Brain microvascular endothelial cell (primary cell): ENCODE measurements at regions not wholly inside any gene's neighbourhood (a gene's known extent, or its start where the extent isn't known, plus 50 kb on each side); places are given as distances from the start of the nearest gene placed in this dataset.

Experiments used
- DNase-seq: peaks from one replicate; pipeline ENCODE4 v3.0.0-alpha.2; 2020
- H3K27ac ChIP-seq: fragments of 250-450 bp; sonication (Bioruptor Pico); 2 replicates; pipeline ENCODE4 v1.5.1; 2020; ENCODE audit warnings: mild to moderate bottlenecking, moderate library complexity
- H3K27me3 ChIP-seq: fragments of 250-450 bp; sonication (Bioruptor Pico); replicated peaks from 2 replicates; pipeline ENCODE4 v1.5.1; 2020; ENCODE audit warnings: mild to moderate bottlenecking
- H3K36me3 ChIP-seq: fragments of 250-450 bp; sonication (Bioruptor Pico); replicated peaks from 2 replicates; pipeline ENCODE4 v1.5.1; 2020; ENCODE audit warnings: mild to moderate bottlenecking
- H3K4me3 ChIP-seq: 2 replicates; pipeline ENCODE4 v1.5.1; 2011; ENCODE audit warnings: low read depth, mild to moderate bottlenecking, control low read depth, low read length, moderate library complexity
- in situ Hi-C: cut with HindIII; loops from 2 replicates; pipeline ENCODE4 v1.10.0; 2017; ENCODE audit warnings: low sequenced_read_pairs, low pct_ligation_motif_present
- TF ChIP-seq, protein P1 (sequence below): IDR thresholded peaks from 2 replicates; pipeline ENCODE4 v1.5.1; 2011; ENCODE audit warnings: low read depth, mild to moderate bottlenecking, moderate library complexity, low read length, control low read depth, inconsistent platforms; ENCODE audit errors: missing control alignments

DNA sequence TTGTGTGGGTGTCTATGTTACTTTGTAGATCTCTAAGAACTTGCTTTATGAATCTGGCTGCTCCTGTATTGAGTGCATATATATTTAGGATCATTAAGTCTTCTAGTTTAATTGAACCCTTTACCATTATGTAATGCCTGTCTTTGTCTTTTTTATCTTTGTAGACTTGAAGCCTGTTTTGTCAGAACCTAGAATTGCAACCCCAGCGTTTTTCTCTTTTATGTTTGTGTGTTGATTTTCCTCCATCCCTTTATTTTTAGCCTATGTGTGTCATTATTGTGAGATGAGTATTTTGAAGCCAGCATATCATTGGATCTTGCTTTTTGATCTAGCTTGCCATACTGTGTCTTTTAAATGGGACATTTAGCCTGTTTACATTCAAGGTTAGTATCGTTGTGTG lies 573.2 kb downstream of the BRINP3 start:
- H3K27ac ChIP-seq, result no peak overlapping the region
- H3K36me3 ChIP-seq, result no peaks in the 10 kb centered on the region
- no peak for DNase-seq
- TF ChIP-seq, protein P1, sequence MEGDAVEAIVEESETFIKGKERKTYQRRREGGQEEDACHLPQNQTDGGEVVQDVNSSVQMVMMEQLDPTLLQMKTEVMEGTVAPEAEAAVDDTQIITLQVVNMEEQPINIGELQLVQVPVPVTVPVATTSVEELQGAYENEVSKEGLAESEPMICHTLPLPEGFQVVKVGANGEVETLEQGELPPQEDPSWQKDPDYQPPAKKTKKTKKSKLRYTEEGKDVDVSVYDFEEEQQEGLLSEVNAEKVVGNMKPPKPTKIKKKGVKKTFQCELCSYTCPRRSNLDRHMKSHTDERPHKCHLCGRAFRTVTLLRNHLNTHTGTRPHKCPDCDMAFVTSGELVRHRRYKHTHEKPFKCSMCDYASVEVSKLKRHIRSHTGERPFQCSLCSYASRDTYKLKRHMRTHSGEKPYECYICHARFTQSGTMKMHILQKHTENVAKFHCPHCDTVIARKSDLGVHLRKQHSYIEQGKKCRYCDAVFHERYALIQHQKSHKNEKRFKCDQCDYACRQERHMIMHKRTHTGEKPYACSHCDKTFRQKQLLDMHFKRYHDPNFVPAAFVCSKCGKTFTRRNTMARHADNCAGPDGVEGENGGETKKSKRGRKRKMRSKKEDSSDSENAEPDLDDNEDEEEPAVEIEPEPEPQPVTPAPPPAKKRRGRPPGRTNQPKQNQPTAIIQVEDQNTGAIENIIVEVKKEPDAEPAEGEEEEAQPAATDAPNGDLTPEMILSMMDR, result no peak
- no peaks in the 10 kb centered on the region for H3K27me3 ChIP-seq
- in situ Hi-C loops, result no loop called here
- H3K4me3 ChIP-seq, result no peak overlapping the region

- in situ Hi-C loops, result no loop called here
- Histone ChIP-seq H3K27ac (no peak overlapping the region), H3K27me3 (no peaks in the 10 kb centered on the region), H3K4me3 (no peak overlapping the region), H3K36me3 (no peaks in the 10 kb centered on the region)
- TF ChIP-seq, protein P1, result no peak
- no peak for DNase-seq
Measured at GRCh38 chr1:189908113-189908512, 569.6 kb downstream of the BRINP3 start.

DNA sequence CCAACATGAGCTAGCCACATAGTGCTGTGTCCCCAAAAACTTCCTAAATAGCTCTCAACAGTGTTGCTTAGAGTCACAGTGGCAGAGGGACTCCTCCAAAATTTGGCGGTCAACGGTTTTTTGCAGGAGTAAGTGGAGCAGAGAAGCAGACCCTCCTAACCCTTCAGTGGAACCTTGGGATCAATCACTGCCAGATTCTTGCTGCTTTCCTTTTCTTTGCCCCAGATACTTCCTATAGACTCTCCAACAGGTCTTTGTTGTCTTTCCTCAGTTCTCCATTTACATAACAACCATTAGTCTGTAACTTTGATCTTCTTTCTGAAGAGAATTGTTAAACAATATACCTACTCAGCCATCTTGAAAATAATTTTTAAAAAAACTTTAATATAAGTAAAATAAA lies 556.1 kb downstream of the BRINP3 start:
- Histone ChIP-seq H3K27me3 (no peaks in the 10 kb centered on the region), H3K36me3 (no peaks in the 10 kb centered on the region), H3K27ac (no peak overlapping the region), H3K4me3 (no peak overlapping the region)
- DNase-seq, result no peak
- TF ChIP-seq, protein P1, result no peak
- in situ Hi-C loops, result no loop called here

DNA sequence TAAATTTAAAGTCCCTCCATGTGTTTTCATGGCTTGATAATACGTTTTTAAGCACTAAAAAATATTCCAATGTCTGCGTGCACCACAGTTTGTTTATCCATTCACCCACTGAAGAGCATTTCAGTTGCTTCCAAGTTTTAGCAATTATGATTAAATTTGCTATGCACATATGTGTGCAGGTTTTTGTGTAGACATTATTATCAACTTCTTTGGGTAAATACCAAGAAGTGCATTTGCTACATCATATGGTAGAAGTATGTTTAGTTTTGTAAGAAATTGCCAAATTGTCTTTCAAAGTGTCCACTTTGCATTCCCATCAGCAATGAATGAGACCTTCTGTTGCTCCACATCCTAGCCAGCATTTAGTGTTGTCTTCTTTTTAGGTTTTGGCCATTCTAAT lies 550.0 kb downstream of the BRINP3 start:
- Histone ChIP-seq H3K27ac (no peak overlapping the region), H3K36me3 (no peaks in the 10 kb centered on the region), H3K27me3 (no peaks in the 10 kb centered on the region), H3K4me3 (no peak overlapping the region)
- no peak for DNase-seq
- TF ChIP-seq, protein P1, result no peak
- in situ Hi-C loops, result no loop called here

DNA sequence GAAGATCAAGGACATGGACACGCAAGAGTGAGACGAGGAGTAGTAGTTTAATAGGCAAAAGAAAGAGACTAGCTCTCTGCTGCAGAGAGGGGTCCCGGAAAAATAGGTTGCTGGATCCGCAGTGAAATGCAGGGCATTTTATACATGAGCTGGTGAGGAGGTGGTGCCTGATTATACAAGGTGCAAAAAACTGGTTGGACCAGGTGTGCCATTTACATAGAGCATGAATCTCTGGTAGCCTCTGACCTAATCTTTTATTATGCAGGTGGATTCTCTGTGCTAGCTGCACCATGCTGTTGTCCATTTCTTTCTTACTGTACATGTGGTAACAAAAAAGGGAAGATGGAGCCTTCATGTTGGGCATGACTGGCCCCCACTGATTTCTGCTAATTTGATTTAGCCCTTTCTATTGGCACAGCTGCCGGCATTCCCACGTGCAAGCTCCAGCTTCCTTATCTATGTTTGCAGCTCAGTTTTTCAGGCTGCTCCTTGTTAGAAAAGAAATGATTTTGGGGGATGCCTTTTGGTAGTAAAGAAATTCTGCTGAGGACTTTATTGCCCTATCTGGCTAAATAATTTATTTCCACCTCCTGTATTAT lies 548.1 kb downstream of the BRINP3 start:
- H3K36me3 ChIP-seq, result no peaks in the 10 kb centered on the region
- TF ChIP-seq, protein P1, result no peak
- in situ Hi-C loops, result no loop called here
- H3K27me3 ChIP-seq, result no peaks in the 10 kb centered on the region
- H3K4me3 ChIP-seq, result no peak overlapping the region
- no peak for DNase-seq
- no peak overlapping the region for H3K27ac ChIP-seq

GRCh38 chr1:189936861-189937260 lies 540.8 kb downstream of the BRINP3 start:
- H3K4me3 ChIP-seq, result no peak overlapping the region
- TF ChIP-seq, protein P1, result no peak
- in situ Hi-C loops, result no loop called here
- no peak for DNase-seq
- H3K27ac ChIP-seq, result no peak overlapping the region
- H3K27me3 ChIP-seq, result no peaks in the 10 kb centered on the region
- no peaks in the 10 kb centered on the region for H3K36me3 ChIP-seq
